NAMALWA (cell line): ENCODE measurements at regions not wholly inside any gene's neighbourhood (a gene's known extent, or its start where the extent isn't known, plus 50 kb on each side); places are given as distances from the start of the nearest gene placed in this dataset.
"Not testable (repeated sequence)": the region's sequence is repeated elsewhere in the genome, so short reads cannot be mapped to it uniquely, and the experiment has no call there.

Experiments used
- DNase-seq: peaks from one replicate; pipeline ENCODE4 v3.0.0-alpha.2; 2015; ENCODE audit warnings: low spot score

- no peak for DNase-seq
Observed at GRCh38 chr6:9192405-9192909, 757.1 kb upstream of the SLC35B3 start.

GRCh38 chr6:9186148-9186547 lies 750.8 kb upstream of the SLC35B3 start:
- no peak for DNase-seq

GRCh38 chr6:9178071-9178470 lies 742.7 kb upstream of the SLC35B3 start:
- DNase-seq: no peak

GRCh38 chr6:9173229-9173628 lies 737.9 kb upstream of the SLC35B3 start:
- DNase-seq: no peak

- no peak for DNase-seq
Observed at GRCh38 chr6:9172096-9172495, 736.8 kb upstream of the SLC35B3 start.

- no peak for DNase-seq
Observed at GRCh38 chr6:9168669-9169068, 733.3 kb upstream of the SLC35B3 start.

- no peak for DNase-seq
Observed at GRCh38 chr6:9161731-9162130, 726.4 kb upstream of the SLC35B3 start.

GRCh38 chr6:9159051-9159450 lies 723.7 kb upstream of the SLC35B3 start:
- no peak for DNase-seq

GRCh38 chr6:9155836-9156235 lies 720.5 kb upstream of the SLC35B3 start:
- no peak for DNase-seq

- no peak for DNase-seq
Observed at GRCh38 chr6:9143140-9143539, 707.8 kb upstream of the SLC35B3 start.

GRCh38 chr6:9140951-9141460 lies 705.7 kb upstream of the SLC35B3 start:
- no peak for DNase-seq

- no peak for DNase-seq
Observed at GRCh38 chr6:9140172-9140571, 704.8 kb upstream of the SLC35B3 start.

GRCh38 chr6:9139746-9140145 lies 704.4 kb upstream of the SLC35B3 start:
- DNase-seq: no peak

- no peak for DNase-seq
Observed at GRCh38 chr6:9138936-9139335, 703.6 kb upstream of the SLC35B3 start.

- no peak for DNase-seq
Observed at GRCh38 chr6:9136141-9136822, 700.9 kb upstream of the SLC35B3 start.

GRCh38 chr6:9131616-9132015 lies 696.3 kb upstream of the SLC35B3 start:
- DNase-seq: no peak

- no peak for DNase-seq
Observed at GRCh38 chr6:9131201-9131600, 695.9 kb upstream of the SLC35B3 start.

GRCh38 chr6:9128970-9129369 lies 693.6 kb upstream of the SLC35B3 start:
- no peak for DNase-seq

GRCh38 chr6:9126878-9127560 lies 691.7 kb upstream of the SLC35B3 start:
- no peak for DNase-seq

GRCh38 chr6:9126034-9126433 lies 690.7 kb upstream of the SLC35B3 start:
- DNase-seq: not testable (repeated sequence)

- no peak for DNase-seq
Observed at GRCh38 chr6:9121549-9121948, 686.2 kb upstream of the SLC35B3 start.

GRCh38 chr6:9116026-9116425 lies 680.7 kb upstream of the SLC35B3 start:
- no peak for DNase-seq

GRCh38 chr6:9112544-9112943 lies 677.2 kb upstream of the SLC35B3 start:
- no peak for DNase-seq
